Retinal pigment epithelial cell (primary cell): ENCODE measurements at regions not wholly inside any gene's neighbourhood (a gene's known extent, or its start where the extent isn't known, plus 50 kb on each side); places are given as distances from the start of the nearest gene placed in this dataset.

Source experiments
- DNase-seq: peaks from one replicate; pipeline ENCODE4 v3.0.0-alpha.2; 2010; ENCODE audit warnings: low read depth
- H3K4me3 ChIP-seq: 2 replicates; pipeline ENCODE4 v1.5.1; 2011; ENCODE audit warnings: mild to moderate bottlenecking, low read length, control low read depth, moderate library complexity
- TF ChIP-seq, protein P1 (sequence below): conservative IDR thresholded peaks from 2 replicates; pipeline ENCODE4 v1.5.1; 2011; ENCODE audit warnings: low read depth, low read length, control low read depth, inconsistent platforms

DNA sequence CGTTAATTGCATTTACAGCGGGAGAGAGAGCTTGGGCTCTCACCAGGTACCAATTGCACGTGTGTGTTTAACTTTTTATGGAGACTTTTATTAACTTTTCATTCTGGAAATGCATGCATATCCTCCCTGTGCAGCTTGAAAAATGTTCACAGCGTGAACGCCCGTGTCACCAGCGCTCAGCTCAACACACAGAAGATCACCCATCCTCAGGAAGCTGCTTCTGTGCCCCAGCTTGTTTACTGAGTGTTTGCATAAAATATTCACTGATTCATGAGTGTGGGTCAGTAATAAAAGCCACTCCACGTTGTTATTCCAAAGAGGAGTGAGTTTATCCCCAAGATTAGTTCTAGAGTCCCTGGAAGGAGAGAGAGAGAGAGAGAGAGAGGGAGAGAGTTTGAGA is 75.5 kb upstream of the FZD10 start:
- TF ChIP-seq, protein P1, sequence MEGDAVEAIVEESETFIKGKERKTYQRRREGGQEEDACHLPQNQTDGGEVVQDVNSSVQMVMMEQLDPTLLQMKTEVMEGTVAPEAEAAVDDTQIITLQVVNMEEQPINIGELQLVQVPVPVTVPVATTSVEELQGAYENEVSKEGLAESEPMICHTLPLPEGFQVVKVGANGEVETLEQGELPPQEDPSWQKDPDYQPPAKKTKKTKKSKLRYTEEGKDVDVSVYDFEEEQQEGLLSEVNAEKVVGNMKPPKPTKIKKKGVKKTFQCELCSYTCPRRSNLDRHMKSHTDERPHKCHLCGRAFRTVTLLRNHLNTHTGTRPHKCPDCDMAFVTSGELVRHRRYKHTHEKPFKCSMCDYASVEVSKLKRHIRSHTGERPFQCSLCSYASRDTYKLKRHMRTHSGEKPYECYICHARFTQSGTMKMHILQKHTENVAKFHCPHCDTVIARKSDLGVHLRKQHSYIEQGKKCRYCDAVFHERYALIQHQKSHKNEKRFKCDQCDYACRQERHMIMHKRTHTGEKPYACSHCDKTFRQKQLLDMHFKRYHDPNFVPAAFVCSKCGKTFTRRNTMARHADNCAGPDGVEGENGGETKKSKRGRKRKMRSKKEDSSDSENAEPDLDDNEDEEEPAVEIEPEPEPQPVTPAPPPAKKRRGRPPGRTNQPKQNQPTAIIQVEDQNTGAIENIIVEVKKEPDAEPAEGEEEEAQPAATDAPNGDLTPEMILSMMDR, result no peak
- H3K4me3 ChIP-seq, result no peak overlapping the region
- DNase-seq, result no peak

DNA sequence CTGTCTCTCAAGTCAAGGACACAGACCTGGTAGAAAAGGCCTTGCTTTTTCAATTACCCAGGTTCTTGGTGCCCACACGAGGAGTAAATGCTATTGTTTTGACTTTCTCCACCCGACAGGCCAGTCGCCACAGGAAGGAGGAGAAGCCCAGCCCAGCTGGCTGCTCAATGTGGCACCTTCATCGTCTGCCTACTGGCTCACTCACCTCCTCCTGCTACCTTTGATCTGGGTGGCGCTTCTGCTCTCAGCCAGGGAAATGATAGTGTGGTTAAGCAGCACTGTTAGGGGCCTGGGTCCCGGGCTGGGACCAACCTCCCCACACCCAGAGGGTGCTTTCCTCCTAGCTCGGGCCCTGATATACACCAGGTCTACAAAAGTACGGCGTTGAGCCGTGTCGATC is 75.0 kb upstream of the FZD10 start:
- TF ChIP-seq, protein P1, result no peak
- no peak overlapping the region for H3K4me3 ChIP-seq
- no peak for DNase-seq

DNA sequence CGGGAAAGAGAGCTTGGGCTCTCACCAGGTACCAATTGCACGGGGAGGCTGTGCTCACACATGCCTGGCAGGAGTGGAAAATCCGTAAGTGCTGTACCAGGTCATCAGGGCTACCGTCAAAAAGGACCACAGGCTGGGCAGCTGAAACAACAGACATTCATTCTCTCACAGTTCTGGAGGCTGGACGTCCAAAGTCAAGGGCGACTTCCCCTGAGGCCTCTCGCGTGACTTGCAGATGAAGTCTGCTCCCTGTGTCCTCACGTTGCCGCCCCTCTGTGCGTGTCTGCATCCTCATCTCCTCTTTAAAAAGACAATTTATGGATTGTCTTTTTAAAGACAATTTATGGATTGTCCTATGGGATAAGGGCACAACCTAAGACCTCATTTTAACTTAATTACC is 73.8 kb upstream of the FZD10 start:
- no peak for DNase-seq
- no peak overlapping the region for H3K4me3 ChIP-seq
- TF ChIP-seq, protein P1, result no peak

- TF ChIP-seq, protein P1, result no peak
- no peak for DNase-seq
- no peak overlapping the region for H3K4me3 ChIP-seq
These were observed 71.7 kb upstream of the FZD10 start for GRCh38 chr12:130090542-130090941.

GRCh38 chr12:130093380-130093779 is 68.9 kb upstream of the FZD10 start:
- no peak for DNase-seq
- TF ChIP-seq, protein P1, result no peak
- no peak overlapping the region for H3K4me3 ChIP-seq

GRCh38 chr12:130097342-130097741 is 64.9 kb upstream of the FZD10 start:
- TF ChIP-seq, protein P1, result no peak
- no peak overlapping the region for H3K4me3 ChIP-seq
- no peak for DNase-seq

GRCh38 chr12:130097798-130098255 is 64.4 kb upstream of the FZD10 start:
- H3K4me3 ChIP-seq, result no peak overlapping the region
- DNase-seq, result no peak
- TF ChIP-seq, protein P1, result no peak
